Activated CD8-positive, alpha-beta memory T cell treated with anti-CD3 and anti-CD28 coated beads, Interleukin-2, amount 10 ng/mL, durations not matched to agents 7 days and 5 days (primary cell): ENCODE measurements at regions not wholly inside any gene's neighbourhood (a gene's known extent, or its start where the extent isn't known, plus 50 kb on each side); places are given as distances from the start of the nearest gene placed in this dataset.

Source experiments
- ATAC-seq: fragments of 150-1000 bp; cut with Tn5 transposase; one replicate; pipeline ENCODE4 v1.10.0; 2021; ENCODE audit warnings: moderate library complexity
- CTCF ChIA-PET: fragments of 350-600 bp; sonication (Branson Sonifier 250); formaldehyde crosslinking; loops from one replicate; lab custom pipeline; 2021; ENCODE audit warnings: antibody characterized with exemption; lab: Charles Lee
- DNase-seq: peaks from one replicate; pipeline ENCODE4 v3.0.0-alpha.2; 2020
- H3K27ac Mint-ChIP-seq: one replicate; pipeline ENCODE4 v1.8.0; 2021; ENCODE audit warnings: mild to moderate bottlenecking, mixed read lengths
- H3K27me3 Mint-ChIP-seq: one replicate; pipeline ENCODE4 v1.8.0; 2021; ENCODE audit warnings: mixed read lengths
- H3K36me3 Mint-ChIP-seq: one replicate; pipeline ENCODE4 v1.8.0; 2021; ENCODE audit warnings: mild to moderate bottlenecking, mixed read lengths
- H3K4me1 Mint-ChIP-seq: one replicate; pipeline ENCODE4 v1.8.0; 2021; ENCODE audit warnings: mixed read lengths
- H3K4me3 Mint-ChIP-seq: one replicate; pipeline ENCODE4 v1.8.0; 2021; ENCODE audit warnings: mild to moderate bottlenecking, moderate library complexity, mixed read lengths
- H3K9me3 Mint-ChIP-seq: one replicate; pipeline ENCODE4 v1.8.0; 2022; ENCODE audit warnings: low read depth, mixed read lengths

- H3K27ac Mint-ChIP-seq = no peak overlapping the region
- no peaks in the 10 kb centered on the region for H3K4me1 Mint-ChIP-seq
- CTCF ChIA-PET = no interaction called here
- no peak for DNase-seq
- H3K36me3 Mint-ChIP-seq = no peaks in the 10 kb centered on the region
- ATAC-seq = no peak
- peaks cover 6% of the 10 kb centered on the region for H3K27me3 Mint-ChIP-seq
- H3K4me3 Mint-ChIP-seq = no peak overlapping the region
- no peaks in the 10 kb centered on the region for H3K9me3 Mint-ChIP-seq
Observed at GRCh38 chr17:13749166-13749890, 147.6 kb upstream of the HS3ST3A1 start.

- no peaks in the 10 kb centered on the region for H3K4me1 Mint-ChIP-seq
- DNase-seq = no peak
- H3K27ac Mint-ChIP-seq = no peak overlapping the region
- H3K36me3 Mint-ChIP-seq = no peaks in the 10 kb centered on the region
- peaks cover 2% of the 10 kb centered on the region for H3K27me3 Mint-ChIP-seq
- ATAC-seq = no peak
- no peaks in the 10 kb centered on the region for H3K9me3 Mint-ChIP-seq
- CTCF ChIA-PET = no interaction called here
- no peak overlapping the region for H3K4me3 Mint-ChIP-seq
Observed at GRCh38 chr17:13749891-13750235, 148.1 kb upstream of the HS3ST3A1 start.

GRCh38 chr17:13750816-13751793, 149.4 kb upstream of the HS3ST3A1 start:
- no peaks in the 10 kb centered on the region for H3K9me3 Mint-ChIP-seq
- CTCF ChIA-PET = no interaction called here

GRCh38 chr17:13753154-13753553, 151.4 kb upstream of the HS3ST3A1 start:
- H3K27me3 Mint-ChIP-seq = peaks cover 3% of the 10 kb centered on the region
- no peak overlapping the region for H3K4me3 Mint-ChIP-seq
- H3K36me3 Mint-ChIP-seq = no peaks in the 10 kb centered on the region
- no peak for ATAC-seq
- CTCF ChIA-PET = no interaction called here
- H3K9me3 Mint-ChIP-seq = no peaks in the 10 kb centered on the region
- no peak overlapping the region for H3K27ac Mint-ChIP-seq
- H3K4me1 Mint-ChIP-seq = no peaks in the 10 kb centered on the region
- DNase-seq = no peak

More at GRCh38 chr17:13750816-13751793, 149.4 kb upstream of the HS3ST3A1 start:
- DNase-seq = no peak
- ATAC-seq = no peak
- H3K36me3 Mint-ChIP-seq = no peaks in the 10 kb centered on the region
- no peak overlapping the region for H3K27ac Mint-ChIP-seq
- H3K4me3 Mint-ChIP-seq = no peak overlapping the region
- no peaks in the 10 kb centered on the region for H3K27me3 Mint-ChIP-seq
- no peaks in the 10 kb centered on the region for H3K4me1 Mint-ChIP-seq

GRCh38 chr17:13753771-13754170, 152.0 kb upstream of the HS3ST3A1 start:
- Mint-ChIP-seq H3K4me3 (no peak overlapping the region), H3K4me1 (no peaks in the 10 kb centered on the region), H3K36me3 (no peaks in the 10 kb centered on the region), H3K9me3 (no peaks in the 10 kb centered on the region), H3K27ac (no peak overlapping the region), H3K27me3 (peaks cover 4% of the 10 kb centered on the region)
- ATAC-seq (no peak), DNase-seq (no peak)
- CTCF ChIA-PET = no interaction called here

GRCh38 chr17:13755851-13756250, 154.1 kb upstream of the HS3ST3A1 start:
- Mint-ChIP-seq H3K27me3 (peaks cover 4% of the 10 kb centered on the region), H3K4me3 (no peak overlapping the region), H3K36me3 (no peaks in the 10 kb centered on the region), H3K4me1 (no peaks in the 10 kb centered on the region), H3K9me3 (no peaks in the 10 kb centered on the region), H3K27ac (no peak overlapping the region)
- DNase-seq (no peak), ATAC-seq (no peak)
- CTCF ChIA-PET = no interaction called here

DNA sequence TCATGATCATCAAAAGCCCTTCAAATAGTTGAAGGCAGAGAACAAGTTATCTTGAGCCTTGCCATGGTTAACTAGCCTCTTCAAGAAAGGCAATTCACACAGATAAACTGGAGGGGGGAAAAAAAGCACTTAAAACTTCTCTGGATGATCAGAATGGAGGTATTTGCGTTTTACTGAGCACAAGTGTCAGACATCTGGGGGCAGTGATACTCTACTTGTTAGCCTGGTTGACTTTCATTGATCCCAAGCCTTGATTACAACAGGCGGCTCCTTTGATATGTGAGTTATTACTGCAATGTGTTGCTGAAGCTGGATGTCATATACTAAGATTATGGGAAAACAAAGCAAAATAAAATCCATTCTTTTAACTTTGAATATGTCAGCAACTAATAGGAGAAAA, 155.0 kb upstream of the HS3ST3A1 start:
- no peaks in the 10 kb centered on the region for H3K36me3 Mint-ChIP-seq
- no peak for ATAC-seq
- no peak for DNase-seq
- no peaks in the 10 kb centered on the region for H3K4me1 Mint-ChIP-seq
- no peaks in the 10 kb centered on the region for H3K9me3 Mint-ChIP-seq
- H3K27me3 Mint-ChIP-seq = peaks cover 4% of the 10 kb centered on the region
- no peak overlapping the region for H3K27ac Mint-ChIP-seq
- CTCF ChIA-PET = interaction anchor here (0.6 kb wide), 1 partner anchor 192 kb away, joined by 4 read pairs; no protein-coding TSS in a partner anchor
- no peak overlapping the region for H3K4me3 Mint-ChIP-seq

DNA sequence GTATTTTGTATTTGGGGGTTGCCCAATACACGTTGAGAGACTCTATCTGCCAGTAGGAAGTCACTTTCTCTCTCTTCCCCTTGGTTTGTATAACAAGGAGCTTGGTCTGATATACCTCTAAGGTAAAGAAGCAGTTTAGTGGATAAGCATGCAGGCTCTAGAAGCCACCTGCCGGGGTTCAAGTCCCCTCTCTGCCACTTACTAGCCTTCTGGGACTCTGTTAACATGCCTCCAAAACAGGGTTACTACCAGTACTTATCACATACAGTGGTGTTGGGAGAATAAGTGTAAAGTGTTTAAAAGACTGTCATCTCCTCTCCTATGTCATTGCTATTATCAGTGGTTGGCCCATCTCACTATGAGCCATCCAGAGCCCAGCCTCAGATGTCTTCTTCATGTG, 156.1 kb upstream of the HS3ST3A1 start:
- ATAC-seq (no peak), DNase-seq (no peak)
- peaks cover 4% of the 10 kb centered on the region for H3K27me3 Mint-ChIP-seq
- H3K36me3 Mint-ChIP-seq = no peaks in the 10 kb centered on the region
- CTCF ChIA-PET = no interaction called here
- no peak overlapping the region for H3K27ac Mint-ChIP-seq
- no peaks in the 10 kb centered on the region for H3K4me1 Mint-ChIP-seq
- H3K9me3 Mint-ChIP-seq = no peaks in the 10 kb centered on the region
- H3K4me3 Mint-ChIP-seq = no peak overlapping the region

GRCh38 chr17:13759518-13760335, 158.0 kb upstream of the HS3ST3A1 start:
- H3K27ac Mint-ChIP-seq = no peak overlapping the region
- no peak overlapping the region for H3K4me3 Mint-ChIP-seq
- H3K4me1 Mint-ChIP-seq = no peaks in the 10 kb centered on the region
- H3K9me3 Mint-ChIP-seq = peaks cover 2% of the 10 kb centered on the region
- ATAC-seq (no peak), DNase-seq (no peak)
- CTCF ChIA-PET = interaction anchor here (0.6 kb wide), 1 partner anchor 285 kb away, joined by 3 read pairs; no protein-coding TSS in a partner anchor
- no peaks in the 10 kb centered on the region for H3K36me3 Mint-ChIP-seq
- H3K27me3 Mint-ChIP-seq = peaks cover 4% of the 10 kb centered on the region

GRCh38 chr17:13761038-13761603, 159.4 kb upstream of the HS3ST3A1 start:
- CTCF ChIA-PET = no interaction called here
- no peak overlapping the region for H3K4me3 Mint-ChIP-seq
- H3K27ac Mint-ChIP-seq = no peak overlapping the region
- ATAC-seq (no peak), DNase-seq (no peak)
- no peaks in the 10 kb centered on the region for H3K36me3 Mint-ChIP-seq
- peaks cover 4% of the 10 kb centered on the region for H3K27me3 Mint-ChIP-seq
- no peaks in the 10 kb centered on the region for H3K4me1 Mint-ChIP-seq
- peaks cover 2% of the 10 kb centered on the region for H3K9me3 Mint-ChIP-seq

GRCh38 chr17:13765701-13766100, 164.0 kb upstream of the HS3ST3A1 start:
- CTCF ChIA-PET = no interaction called here
- H3K27me3 Mint-ChIP-seq = peaks cover 10% of the 10 kb centered on the region
- ATAC-seq (no peak), DNase-seq (no peak)
- peaks cover 5% of the 10 kb centered on the region for H3K36me3 Mint-ChIP-seq
- no peak overlapping the region for H3K27ac Mint-ChIP-seq
- H3K4me1 Mint-ChIP-seq = no peaks in the 10 kb centered on the region
- peaks cover 2% of the 10 kb centered on the region for H3K9me3 Mint-ChIP-seq
- no peak overlapping the region for H3K4me3 Mint-ChIP-seq

- no peak for ATAC-seq
- Mint-ChIP-seq H3K27ac (no peak overlapping the region), H3K36me3 (peaks cover 8% of the 10 kb centered on the region), H3K27me3 (peaks cover 10% of the 10 kb centered on the region), H3K9me3 (peaks cover 3% of the 10 kb centered on the region), H3K4me3 (no peak overlapping the region), H3K4me1 (no peaks in the 10 kb centered on the region)
- CTCF ChIA-PET = no interaction called here
- DNase-seq = no peak
Observed at GRCh38 chr17:13770702-13771101, 169.0 kb upstream of the HS3ST3A1 start.

GRCh38 chr17:13775450-13775849, 173.7 kb upstream of the HS3ST3A1 start:
- Mint-ChIP-seq H3K4me3 (no peak overlapping the region), H3K9me3 (peaks cover 7% of the 10 kb centered on the region), H3K27ac (no peak overlapping the region), H3K36me3 (peaks cover 8% of the 10 kb centered on the region), H3K27me3 (no peaks in the 10 kb centered on the region), H3K4me1 (no peaks in the 10 kb centered on the region)
- ATAC-seq (no peak), DNase-seq (no peak)
- CTCF ChIA-PET = no interaction called here
